HG02798 (cell line): ENCODE measurements at regions not wholly inside any gene's neighbourhood (a gene's known extent, or its start where the extent isn't known, plus 50 kb on each side); places are given as distances from the start of the nearest gene placed in this dataset.
"Not testable (repeated sequence)": the region's sequence is repeated elsewhere in the genome, so short reads cannot be mapped to it uniquely, and the experiment has no call there.

Experiments used
- ATAC-seq: cut with Tn5 transposase; IDR thresholded peaks from one replicate; pipeline ENCODE4 v1.9.1; 2021; ENCODE audit warnings: mild to moderate bottlenecking; ENCODE audit not compliant: unreplicated experiment, poor library complexity

DNA sequence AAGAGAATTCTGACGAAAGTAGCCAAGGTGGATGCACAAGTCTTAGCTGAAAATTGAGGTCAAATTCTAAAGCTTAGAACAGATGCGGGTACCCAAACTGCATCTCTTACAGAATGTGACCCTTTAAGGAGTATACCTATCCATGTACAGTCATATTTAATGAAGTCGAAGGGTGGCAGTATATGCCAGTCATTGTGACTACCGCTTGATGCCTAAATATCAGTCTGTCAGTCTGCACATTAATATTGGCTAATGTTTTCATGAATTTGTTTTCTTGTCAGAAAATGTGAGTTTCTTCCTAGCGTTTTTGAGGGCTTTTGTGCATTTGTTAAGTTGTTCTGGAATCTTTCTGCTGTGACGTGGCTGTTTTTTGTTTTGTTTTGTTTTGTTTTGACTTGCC is 264.5 kb upstream of the ELAVL2 start:
- ATAC-seq = no peak

DNA sequence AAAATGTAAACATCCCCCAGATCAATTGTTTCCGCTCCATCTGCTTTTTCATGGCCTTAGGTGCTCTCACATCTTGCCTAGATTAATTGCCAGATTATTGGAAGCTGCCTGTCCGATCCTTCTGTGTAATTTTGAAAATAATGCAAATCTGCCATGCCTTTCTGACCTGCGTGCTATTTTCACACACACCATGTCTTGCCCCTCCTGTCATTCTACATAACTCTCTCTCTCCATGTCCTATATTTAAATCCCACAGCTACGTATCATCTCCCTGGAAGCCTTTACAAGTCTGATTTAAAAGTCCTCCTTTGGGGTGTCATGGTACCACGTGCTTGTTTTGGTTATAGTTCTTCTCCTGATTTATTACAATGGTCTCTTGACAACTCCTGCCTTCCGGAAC is 247.6 kb upstream of the ELAVL2 start:
- no peak for ATAC-seq

DNA sequence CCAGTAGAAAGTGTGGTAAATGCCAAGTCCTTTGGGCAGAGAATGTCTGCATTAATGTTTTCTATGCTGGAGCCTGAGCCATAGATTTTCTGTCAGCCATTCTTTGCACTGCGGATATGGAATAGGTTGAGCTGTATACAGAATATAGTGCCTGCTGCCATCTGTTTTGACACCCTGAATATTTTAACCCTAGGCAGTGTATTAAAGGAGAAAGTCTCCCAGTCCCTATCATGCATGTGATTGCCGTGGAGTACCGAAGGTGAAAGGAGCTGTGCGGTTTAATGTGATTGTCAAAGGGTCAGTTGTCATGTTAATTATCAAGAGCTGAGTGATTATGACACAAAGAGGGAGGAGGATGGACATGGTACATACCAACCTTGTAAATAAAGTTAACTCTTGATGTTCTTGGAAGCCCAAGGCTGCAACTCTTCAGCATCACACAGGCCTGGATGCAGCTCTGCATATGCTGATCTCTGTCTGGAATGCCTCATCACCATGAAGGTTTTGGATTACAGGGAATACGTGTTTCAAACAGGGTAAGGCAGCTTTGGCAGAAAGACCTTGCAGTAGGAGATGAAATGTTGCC is 247.1 kb upstream of the ELAVL2 start:
- no peak for ATAC-seq

DNA sequence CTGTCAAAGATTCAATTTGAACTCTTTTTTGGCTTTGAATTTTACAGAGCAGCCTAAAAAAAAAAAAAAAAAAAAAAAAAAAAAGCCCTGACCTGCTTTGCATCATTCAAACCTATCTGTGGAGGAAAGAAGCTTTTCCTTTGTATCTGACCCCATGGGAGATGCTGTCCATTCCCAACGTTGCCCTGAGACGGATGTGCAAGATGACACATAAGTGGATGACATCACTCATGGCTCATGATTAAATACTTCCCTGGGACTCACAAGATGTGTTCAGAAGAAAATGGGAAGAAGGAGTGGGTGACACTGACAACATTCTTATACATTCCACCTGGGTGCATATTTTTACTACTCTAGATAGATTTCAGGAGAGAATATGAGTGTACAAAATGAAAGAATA is 245.7 kb upstream of the ELAVL2 start:
- ATAC-seq = no peak

DNA sequence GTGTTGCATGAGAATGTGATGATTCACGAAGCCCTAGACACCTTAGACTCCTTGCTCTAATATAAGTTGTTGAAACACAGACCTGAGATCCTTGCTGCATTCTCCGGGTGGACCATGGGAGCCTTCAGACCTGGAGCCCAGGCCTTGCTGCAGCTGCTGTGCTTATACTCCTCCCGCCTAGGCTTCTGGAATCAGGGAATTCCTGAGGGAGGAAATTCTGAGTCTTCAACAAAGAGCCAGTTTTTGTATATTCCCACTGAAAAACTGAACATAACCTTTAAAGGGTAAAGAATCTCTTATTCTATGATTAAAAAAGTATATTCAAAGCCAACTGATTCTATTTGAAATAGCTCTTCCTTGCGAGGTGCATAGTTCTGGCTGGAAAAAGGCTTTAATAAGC is 245.1 kb upstream of the ELAVL2 start:
- no peak for ATAC-seq

DNA sequence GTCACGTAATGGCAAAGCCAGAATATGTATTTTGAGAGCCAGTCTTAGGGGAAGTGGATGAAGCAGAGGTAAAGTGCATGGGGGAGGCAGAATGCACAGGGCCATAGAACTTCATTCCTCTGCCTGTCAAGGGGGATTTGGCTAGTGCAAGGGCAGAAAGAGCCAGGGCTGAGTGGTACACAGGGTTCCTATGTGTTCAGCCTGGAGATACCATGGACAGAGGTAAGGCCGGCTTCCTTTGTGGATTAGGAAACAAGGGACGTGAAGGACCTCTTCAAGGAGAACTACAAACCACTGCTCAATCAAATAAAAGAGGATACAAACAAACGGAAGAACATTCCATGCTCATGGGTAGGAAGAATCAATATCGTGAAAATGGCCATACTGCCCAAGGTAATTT is 241.1 kb upstream of the ELAVL2 start:
- not testable (repeated sequence) for ATAC-seq

DNA sequence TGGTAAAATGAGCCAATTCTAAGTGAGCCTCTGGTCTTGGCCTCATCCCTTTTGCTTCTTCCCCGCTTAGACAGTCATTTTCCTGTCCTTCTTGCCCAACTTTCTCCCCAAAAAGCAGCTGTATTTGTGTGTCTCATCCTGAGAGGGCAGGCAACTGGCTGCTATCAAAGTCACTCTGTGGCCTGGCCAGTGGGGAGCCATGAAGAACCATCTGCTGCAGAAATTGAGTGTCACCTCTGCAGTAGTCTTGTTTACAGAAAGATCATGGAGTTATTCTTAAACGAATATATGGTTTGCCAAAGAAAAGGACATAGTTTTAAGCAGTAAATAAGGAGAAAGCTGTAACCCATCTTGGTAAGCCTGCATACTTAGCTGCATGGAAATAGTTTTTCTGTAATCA is 233.6 kb upstream of the ELAVL2 start:
- ATAC-seq = no peak

DNA sequence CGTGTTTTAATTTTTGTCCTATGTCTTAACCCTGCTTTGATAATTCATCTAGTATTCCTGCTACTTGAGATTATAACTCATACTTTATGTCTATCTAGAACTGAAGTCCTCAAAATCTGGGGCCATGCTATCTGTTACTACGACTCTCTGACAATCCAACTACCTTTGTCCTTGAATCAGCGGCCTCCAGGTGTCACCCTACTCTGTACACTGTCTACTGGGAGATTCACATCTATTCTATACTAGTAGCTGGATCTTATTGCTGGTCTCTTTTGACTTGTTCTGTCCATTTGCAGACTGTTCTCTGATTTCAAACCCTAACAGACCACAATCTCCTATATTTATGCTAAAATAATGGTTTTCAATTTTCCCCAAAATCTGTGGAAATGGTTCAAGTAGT is 225.5 kb upstream of the ELAVL2 start:
- no peak for ATAC-seq

DNA sequence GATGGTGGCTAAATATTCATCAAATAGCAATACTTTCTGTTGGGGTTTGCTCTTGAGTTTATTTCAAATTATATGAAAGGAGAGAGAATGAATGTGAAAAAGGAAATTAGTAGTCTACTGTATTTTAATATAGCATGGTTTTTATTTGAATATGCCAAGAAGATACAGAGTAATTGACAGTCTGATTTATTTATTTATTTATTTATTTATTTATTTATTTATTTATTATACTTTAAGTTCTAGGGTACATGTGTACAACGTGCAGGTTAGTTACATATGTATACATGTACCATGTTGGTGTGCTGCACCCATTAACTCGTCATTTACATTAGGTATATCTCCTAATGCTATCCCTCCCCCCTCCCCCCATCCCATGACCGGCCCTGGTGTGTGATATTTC is 224.2 kb upstream of the ELAVL2 start:
- ATAC-seq = not testable (repeated sequence)

DNA sequence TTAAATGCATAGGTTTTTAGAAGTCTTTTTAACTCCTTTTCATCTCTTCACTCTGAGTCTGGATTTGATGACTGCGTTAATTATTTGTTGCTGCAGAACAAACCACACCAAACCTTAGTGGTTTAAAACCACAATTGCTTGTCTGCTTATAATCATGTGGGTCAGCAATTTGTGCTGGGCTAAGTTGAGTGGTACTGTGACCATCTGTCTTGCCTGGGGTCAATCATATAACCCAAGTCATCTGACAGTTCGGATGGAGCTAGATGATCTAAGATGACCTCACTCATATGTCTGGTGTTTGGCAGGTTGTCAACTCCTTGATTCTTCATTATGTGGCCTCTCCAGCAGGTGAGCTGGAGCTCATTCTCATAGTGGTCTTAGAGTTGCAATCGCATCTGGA is 219.1 kb upstream of the ELAVL2 start:
- ATAC-seq = no peak

DNA sequence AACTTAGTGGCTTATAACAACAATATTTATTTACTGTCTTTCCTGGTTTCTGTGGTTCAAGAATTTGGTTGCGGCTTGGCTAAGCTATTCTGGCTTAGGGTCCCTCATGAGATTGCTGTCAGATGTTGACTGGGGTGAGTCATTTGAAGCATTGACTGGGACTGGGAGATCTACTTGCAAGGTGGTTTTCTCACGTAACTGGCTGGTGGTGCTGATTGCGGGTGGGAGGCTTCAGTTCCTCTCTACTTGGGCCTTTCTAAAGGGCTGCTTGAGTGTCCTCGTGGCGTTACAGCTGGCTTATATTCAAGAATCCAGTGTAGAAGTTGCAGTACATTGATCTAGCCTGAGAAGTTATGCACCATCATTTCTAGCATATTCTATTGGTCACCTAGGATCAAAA is 218.5 kb upstream of the ELAVL2 start:
- no peak for ATAC-seq

DNA sequence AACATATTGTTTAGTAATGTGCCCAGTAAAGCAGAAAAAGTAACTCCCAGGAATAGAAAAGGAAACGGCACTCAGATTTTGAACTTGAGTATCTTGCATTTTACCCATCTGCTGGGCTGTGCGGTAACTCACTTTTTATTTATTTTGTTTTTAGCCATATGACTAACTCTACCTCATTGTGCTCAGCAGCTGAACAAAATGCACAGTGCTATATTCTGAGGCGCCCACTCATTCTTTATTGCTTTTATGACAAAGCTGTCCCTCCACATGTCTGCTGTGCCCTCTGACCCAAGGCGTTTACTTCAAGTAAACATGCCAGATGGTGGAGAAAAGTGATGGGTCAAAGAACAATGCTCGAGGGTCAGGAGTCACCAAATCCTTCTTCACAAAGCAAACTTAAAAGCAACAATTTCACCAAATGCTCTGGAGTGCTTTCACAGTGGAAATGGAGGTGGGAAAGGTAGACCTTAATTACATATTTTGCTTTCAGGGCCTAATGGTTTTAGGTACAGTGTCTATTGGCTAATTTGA is 215.2 kb upstream of the ELAVL2 start:
- ATAC-seq = no peak

DNA sequence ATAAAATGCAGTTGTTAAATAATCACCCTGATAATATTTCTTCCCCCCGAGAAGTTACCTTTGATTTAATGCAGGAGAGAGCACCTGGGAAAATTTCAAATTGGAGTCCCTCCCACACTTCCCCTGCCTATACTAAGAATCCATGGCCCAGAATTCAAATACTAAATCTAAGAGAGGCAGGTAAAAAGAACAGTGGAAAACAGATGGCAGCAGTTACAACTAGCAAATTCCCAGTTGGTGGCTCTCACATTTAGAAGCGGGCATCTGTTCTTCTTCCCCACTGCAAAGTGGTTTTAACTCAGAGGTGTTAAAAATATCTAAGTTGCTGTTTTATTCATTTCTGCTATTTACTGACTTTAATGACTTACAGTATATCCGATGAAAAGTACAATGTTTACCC is 210.4 kb upstream of the ELAVL2 start:
- no peak for ATAC-seq

DNA sequence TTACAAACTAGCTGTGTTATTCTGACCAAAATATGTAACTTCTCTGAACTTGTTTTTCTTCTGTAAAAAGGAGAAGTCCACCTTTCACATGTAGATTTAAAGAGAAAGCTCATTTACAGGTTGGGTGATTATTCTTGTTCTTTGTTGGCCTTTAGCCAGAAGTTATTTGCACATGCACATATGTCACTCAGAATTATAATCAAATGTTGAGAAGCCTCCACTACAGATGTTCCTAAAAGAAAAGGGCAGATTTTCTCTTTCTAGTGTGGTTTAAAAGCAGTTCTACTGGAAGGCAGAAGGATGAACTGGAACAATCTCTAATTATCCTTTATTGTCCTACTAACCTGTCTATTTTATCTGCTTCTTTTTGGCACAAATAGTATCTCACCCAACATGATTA is 209.8 kb upstream of the ELAVL2 start:
- no peak for ATAC-seq

DNA sequence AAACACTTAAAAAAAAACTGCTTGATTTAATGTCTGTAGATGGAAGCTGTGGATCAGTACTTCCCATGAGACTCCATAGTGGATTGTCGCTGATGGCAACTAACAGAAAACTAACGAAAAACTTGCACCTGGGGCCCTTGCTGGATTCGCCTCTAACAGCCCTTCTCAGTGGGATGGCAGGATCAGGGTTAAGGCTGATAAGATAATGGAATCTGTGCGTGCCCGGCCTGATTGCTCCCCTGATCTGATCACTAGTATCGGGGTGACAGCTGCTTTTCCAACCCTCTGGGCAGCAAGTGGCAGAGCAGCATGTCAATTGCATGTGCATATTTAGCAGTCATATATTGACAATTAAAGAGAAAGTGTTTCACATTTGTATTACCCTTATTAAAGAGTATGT is 185.8 kb upstream of the ELAVL2 start:
- no peak for ATAC-seq

DNA sequence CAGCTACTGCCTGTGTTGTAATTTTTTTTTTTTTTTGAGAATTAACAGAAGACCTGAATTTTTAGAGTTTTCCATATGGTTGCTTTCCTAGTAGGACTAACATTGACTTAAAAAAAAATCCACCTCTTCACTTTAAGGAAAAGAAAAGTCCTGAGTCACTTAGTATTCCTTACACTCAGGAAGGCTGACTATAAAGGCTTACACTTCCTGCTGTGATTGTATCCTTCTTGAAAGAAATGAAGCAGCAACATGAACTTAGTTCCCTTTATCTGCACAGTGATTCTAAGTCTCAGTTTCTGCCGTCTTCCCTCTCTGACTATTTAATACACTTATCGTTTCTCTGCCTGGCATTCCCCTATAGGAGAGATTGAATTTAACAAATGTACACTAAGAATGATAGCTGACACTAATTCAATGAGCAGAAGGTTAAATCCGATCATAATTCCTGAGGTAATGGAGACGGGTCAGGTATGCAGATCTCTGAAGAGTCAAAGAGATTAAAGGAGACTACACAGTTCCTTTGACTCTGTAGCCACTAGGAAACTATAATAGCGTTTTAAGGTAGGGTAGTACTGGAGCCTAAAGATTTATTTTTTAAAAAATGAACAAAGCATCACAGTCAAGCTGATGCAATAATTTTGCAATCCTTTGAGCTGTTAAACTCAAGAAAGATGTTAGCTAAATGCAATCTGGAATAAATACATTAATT is 185.1 kb upstream of the ELAVL2 start:
- ATAC-seq = no peak

DNA sequence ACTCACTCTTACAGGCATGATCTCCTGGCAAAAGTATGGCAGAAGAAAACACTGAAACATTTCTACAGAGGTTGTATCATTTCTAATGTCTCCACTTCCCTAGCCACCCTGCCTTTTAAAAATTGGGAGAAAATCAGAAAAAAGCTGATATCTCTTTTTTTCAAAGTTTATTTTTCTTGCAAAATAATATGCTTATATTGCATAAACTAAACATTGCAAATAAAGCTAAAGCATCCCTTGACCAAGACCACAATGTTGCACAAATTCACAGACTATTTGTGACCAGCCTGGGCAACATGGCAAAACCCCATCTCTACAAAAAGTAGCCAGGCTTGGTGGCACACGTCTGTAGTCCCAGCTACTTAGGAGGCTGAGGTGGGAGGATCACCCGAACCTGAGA is 183.3 kb upstream of the ELAVL2 start:
- ATAC-seq = no peak

DNA sequence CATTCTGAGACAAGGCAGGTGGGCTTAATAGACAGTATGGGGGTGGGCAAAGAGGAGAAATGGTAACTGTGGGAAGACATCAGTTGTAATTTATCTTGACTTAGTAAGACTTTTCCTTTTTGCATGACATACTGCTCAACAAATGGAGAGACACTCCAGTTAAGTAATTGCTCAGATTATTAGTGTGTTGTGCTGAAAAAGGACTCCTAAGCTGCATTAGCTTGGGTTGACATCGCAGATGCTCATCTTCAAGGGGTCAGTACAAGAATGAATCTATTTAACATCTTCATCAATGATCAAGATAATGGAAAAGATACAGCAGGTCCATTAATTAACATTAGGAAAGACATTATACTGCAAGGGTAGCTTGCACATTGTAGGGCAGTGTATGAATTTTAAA is 181.1 kb upstream of the ELAVL2 start:
- ATAC-seq = no peak

DNA sequence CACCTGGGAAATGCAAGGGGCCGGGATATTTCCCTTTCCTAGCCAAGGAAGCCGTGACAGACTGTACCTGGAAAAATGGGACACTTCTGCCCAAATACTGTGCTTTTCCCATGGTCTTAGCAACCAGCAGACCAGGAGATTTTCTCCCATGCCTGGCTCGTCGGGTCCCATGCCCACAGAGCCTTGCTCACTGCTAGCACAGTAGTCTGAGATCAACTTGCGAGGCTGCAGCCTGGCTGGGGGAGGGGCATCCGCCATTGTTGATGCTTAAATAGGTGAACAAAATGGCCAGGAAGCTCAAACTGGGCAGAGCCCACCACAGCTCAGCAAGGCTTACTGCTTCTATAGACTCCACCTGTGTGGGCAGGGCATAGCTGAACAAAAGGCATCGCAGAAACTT is 165.8 kb upstream of the ELAVL2 start:
- ATAC-seq = not testable (repeated sequence)

DNA sequence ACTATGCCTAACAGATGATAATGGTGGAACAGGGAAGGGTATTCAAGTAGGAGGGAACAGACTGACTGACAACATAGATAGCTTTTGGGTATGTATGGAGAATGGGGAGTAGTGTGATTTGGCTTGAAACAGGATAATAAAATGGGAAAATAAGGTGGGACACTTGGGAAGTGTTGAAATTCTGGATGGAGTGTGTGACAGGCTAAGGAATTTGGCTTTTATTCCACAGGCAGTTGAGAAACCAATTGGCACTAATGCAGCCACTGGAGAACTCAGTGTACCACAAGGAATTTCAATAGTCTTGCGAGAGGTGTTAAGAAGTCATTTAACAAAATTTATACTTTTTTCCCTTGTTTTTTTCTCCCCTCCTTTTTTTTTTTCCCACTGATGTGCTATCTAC is 153.5 kb upstream of the ELAVL2 start:
- no peak for ATAC-seq

DNA sequence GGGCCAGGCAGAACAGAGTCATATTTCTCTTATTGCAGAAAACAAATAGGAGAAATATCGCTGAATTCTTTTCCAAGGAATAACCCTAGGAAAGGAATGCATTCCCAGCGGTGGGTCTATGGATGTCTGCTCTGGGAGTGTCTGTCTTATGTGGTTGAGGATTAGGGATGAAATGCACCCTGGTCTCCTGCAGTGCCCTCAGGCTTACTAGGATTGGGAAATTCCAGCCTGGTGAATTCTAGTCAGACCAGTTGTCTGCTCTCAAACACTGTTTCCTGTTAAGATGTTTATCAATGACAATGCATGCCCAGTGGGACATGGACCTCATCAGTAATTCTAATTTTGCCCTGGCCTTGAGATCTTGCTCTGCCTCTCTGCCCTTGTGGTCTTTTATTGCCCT is 136.1 kb upstream of the ELAVL2 start:
- ATAC-seq = no peak

DNA sequence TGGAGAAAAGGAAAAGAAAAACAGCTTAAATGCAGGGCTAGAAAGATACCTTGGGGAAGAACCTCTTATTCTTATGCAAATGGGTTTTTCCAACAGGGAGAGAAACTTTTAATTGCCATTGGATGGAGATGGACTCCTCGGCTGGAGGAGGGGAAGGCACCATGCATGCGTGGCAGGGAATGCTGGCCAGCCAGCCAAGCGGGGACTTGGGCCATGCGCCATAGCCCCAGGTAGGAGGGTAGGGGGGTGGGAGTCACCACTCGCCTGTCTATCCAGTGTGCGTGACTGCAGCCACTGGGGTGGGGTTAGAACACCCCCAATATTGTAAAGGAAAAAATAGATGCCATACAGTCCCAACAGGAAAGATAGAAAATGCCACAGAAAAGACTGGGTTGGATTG is 119.9 kb upstream of the ELAVL2 start:
- ATAC-seq = no peak
